ENCODE measurements at regions not wholly inside any gene's neighbourhood (a gene's known extent, or its start where the extent isn't known, plus 50 kb on each side); places are given as distances from the start of the nearest gene placed in this dataset.

- no peak for TF ChIP-seq RXRA (IDR thresholded peaks at IDR 0.05; ENCODE audit: insufficient read depth, low read depth, low read length)
- TF ChIP-seq KDM5A (IDR thresholded peaks at IDR 0.05; ENCODE audit: low read length) = no peak
- no peak for TF ChIP-seq CREB1 (IDR thresholded peaks at IDR 0.05)
- TF ChIP-seq KDM1A (IDR thresholded peaks at IDR 0.05; ENCODE audit: borderline replicate concordance, low read length) = no peak
- TF ChIP-seq SP1 (IDR thresholded peaks at IDR 0.05; ENCODE audit: low read depth, low read length) = no peak
- no peak for TF ChIP-seq USF2 (IDR thresholded peaks at IDR 0.05; ENCODE audit: low read length)
Measured at GRCh38 chr2:2775018-2775417, 443.9 kb upstream of the MYT1L start (continued).

Measured in H1 (cell line).